GM21737 (cell line): ENCODE measurements at regions not wholly inside any gene's neighbourhood (a gene's known extent, or its start where the extent isn't known, plus 50 kb on each side); places are given as distances from the start of the nearest gene placed in this dataset.

Experiments used
- ATAC-seq: cut with Tn5 transposase; IDR thresholded peaks from one replicate; pipeline ENCODE4 v1.9.1; 2021; ENCODE audit warnings: mild to moderate bottlenecking, moderate library complexity; ENCODE audit not compliant: unreplicated experiment

DNA sequence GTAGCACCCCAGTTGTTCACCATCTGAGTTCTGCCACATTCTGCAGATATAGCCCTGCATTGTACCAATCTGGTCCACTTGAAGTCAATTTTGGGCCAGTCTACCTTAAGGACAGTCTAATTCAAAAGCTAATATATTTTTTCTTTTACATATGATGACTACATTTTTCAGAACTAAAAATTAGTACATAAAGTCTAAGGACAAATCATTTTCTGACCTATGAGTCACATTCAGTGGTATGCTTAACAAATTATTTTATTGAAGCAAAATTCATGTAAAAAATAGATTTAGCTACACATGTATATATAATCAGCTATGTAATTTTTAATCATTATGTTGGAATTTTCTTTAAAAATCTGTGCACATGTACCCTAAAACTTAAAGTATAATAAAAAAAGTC lies 52.1 kb upstream of the IL12A start:
- no peak for ATAC-seq

DNA sequence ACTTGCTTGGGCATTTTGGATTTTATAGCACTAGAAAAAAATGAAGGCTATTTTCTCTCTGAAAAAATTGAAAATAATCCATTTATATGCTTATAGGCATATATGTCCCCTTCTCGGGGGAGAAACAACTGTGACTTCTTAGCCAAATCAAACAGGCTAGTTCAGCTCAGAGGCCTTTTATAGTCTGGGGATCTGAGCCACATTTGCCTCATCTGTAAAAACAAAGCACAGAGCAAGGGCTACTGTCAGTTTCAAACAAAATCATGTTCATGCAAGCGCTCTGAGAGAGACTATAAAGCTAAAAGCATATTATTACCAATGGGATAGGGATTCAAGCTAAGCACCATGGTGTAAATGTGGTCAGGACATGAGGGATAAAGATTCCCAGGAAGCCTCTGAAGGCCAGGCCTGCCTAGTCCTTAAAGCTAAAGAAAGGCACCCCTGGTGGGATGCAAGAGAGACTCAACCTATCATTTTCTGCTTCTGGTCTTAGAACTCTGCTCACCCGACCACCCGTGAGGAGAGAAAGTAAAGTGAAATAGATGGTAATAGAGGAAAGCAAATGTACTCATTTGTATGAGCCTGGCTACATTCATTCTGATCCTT lies 51.0 kb upstream of the IL12A start:
- ATAC-seq: no peak

DNA sequence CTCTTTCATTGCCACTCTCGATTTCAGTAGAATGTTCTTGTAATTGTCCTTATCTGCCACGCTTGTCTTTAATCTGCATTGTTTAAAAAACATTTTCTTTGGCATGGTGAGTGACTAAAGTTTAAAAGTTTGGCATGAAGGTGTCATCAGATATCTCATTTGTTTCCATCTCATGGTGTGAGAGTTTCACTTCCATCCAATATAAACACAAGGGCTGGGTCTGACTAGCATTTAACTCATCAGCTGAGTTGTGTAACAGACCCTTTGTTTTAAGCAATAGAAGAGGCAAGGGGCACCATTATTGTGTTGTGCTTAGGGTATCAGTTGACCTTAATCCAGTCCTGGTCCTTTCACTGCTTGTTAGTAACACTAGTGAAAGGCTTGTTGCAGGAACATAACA lies 49.9 kb upstream of the IL12A start:
- no peak for ATAC-seq
